Renal cortical epithelial cell (primary cell): ENCODE measurements at regions not wholly inside any gene's neighbourhood (a gene's known extent, or its start where the extent isn't known, plus 50 kb on each side); places are given as distances from the start of the nearest gene placed in this dataset.

Experiments
- DNase-seq: peaks from one replicate; pipeline ENCODE4 v3.0.0-alpha.2; 2011; ENCODE audit warnings: low read depth

- DNase-seq: peak; percentile 16
These were observed 63.2 kb upstream of the TNIP3 start for GRCh38 chr4:121227341-121227792.

GRCh38 chr4:121226362-121226761, 62.2 kb upstream of the TNIP3 start:
- DNase-seq: no peak

- no peak for DNase-seq
These were observed 57.5 kb upstream of the TNIP3 start for GRCh38 chr4:121221608-121222007.

- DNase-seq: no peak
These were observed 57.1 kb upstream of the TNIP3 start for GRCh38 chr4:121221201-121221600.

GRCh38 chr4:121220698-121221097, 56.6 kb upstream of the TNIP3 start:
- DNase-seq: no peak

- no peak for DNase-seq
These were observed 55.1 kb upstream of the TNIP3 start for GRCh38 chr4:121219227-121219626.

- DNase-seq: peak; percentile 14
These were observed 53.2 kb upstream of the TNIP3 start for GRCh38 chr4:121217351-121217750.

GRCh38 chr4:121216461-121216860, 52.3 kb upstream of the TNIP3 start:
- no peak for DNase-seq

GRCh38 chr4:121213940-121214339, 49.8 kb upstream of the TNIP3 start:
- DNase-seq: no peak
